NCI-H1694 (cell line): ENCODE measurements at regions not wholly inside any gene's neighbourhood (a gene's known extent, or its start where the extent isn't known, plus 50 kb on each side); places are given as distances from the start of the nearest gene placed in this dataset.
"Not testable (repeated sequence)": the region's sequence is repeated elsewhere in the genome, so short reads cannot be mapped to it uniquely, and the experiment has no call there.

ENCODE experiments used
- DNase-seq: peaks from one replicate; lab custom pipeline; 2025; lab: John Stamatoyannopoulos, UW

DNA sequence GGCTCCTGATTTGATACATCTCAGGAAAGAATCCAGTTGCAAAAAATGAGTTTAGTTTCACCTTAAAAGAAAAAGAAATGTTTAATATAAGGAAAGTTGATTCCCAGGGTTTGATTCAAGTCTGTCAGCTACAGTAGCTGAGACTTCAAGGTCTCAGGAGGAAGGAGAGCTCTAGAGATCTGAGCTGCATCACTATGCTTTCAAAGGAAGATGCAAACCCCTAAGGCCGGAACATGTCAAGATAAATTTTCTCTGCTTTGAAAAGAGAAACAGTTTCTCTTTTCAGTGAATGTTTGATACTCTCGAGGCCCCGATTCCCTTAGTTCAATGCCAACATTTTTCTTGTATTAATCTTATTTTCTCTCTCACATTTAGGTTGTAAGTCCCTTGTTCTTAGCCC is 128.6 kb downstream of the RGPD3 start:
- no peak for DNase-seq

DNA sequence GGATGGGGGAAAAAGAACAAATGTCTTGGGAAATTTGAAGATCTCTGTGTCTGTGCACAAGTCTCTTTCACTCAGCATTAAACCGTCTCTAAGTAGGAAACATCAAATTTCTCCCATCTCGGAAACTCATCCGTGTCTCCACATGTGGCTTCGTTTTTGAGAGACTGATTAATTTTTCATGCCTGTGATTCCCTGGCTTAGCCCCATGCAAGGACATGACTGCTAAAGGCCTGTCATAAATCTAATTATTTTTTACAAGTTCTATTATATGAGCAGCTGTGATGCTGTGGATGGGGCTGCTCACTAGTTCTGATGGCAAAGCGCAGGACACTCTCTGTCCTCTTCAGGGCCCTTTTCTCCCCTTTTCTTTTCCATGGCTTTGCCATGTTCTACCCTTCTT is 129.1 kb downstream of the RGPD3 start:
- DNase-seq = no peak

DNA sequence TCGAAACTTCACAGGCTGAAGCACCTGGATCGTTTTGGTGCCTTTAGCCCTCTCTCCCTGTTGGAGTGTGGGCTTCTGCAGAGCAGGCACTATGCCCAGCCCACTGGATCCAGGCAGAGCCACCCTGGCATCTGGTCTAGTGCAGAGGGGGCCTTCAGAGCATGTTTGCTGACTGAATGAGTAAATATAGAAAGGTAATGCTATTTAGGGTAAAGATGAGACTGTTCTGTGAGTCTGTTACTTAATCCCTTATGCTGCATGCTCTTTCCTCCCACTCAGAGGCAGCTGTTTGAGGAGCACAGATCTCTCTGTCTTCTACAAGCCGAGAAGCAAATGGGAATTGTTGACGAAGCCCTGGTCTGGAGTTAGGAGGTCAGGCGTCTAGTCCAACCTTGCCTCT is 130.2 kb downstream of the RGPD3 start:
- no peak for DNase-seq

GRCh38 chr2:106336737-106337136 is 131.5 kb downstream of the RGPD3 start:
- DNase-seq = peak; percentile 26

- no peak for DNase-seq
These were observed 132.1 kb downstream of the RGPD3 start for GRCh38 chr2:106336108-106336507.

GRCh38 chr2:106334802-106335201 is 133.4 kb downstream of the RGPD3 start:
- DNase-seq = no peak

DNA sequence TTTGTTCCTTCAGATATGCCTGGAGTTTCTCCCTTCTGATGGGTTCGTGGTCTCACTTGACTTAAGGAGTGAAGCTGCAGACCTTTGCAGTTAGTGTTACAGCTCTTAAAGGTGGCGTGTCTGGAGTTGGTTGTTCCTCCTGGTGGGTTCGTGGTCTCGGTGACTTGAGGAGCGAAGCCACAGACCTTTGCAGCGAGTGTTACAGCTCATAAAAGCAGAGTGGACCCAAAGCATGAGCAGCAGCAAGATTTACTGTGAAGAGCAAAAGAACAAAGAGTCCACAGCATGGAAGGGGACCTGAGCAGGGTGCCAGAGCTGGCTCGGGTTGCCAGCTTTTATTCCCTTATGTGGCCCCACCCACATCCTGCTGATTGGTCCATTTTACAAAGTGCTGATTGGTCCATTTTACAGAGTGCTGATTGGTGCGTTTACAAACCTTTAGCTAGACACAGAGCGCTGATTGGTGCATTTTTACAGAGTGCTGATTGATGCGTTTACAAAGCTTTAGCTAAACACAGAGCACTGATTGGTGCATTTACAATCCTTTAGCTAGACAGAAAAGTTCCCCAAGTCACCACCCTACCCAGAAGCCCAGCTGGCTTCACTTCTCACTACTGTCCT is 134.8 kb downstream of the RGPD3 start:
- DNase-seq = not testable (repeated sequence)

- DNase-seq = no peak
These were observed 136.2 kb downstream of the RGPD3 start for GRCh38 chr2:106332054-106332453.

GRCh38 chr2:106330384-106331261 is 136.5 kb upstream of the UXS1 start:
- DNase-seq = not testable (repeated sequence)

GRCh38 chr2:106323337-106324013 is 129.4 kb upstream of the UXS1 start:
- DNase-seq = no peak

DNA sequence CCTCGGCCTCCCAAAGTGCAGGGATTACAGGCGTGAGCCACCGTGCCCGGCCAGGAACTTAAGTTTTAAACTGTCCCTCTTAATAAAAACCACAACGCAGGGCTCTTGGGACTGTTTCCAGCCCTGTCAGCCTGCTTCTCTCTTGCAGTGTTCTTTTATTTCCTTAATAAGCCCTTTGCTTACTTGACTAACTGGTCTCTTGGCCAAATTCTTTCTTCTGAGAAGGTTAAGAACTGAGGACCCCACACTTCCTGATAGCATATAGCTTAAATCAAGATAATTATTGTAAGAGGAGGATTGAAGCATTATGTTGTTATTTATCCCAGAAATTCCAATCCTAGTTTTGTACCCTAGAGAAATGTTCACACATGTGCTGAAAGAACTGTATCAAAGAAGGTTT is 128.2 kb upstream of the UXS1 start:
- no peak for DNase-seq

DNA sequence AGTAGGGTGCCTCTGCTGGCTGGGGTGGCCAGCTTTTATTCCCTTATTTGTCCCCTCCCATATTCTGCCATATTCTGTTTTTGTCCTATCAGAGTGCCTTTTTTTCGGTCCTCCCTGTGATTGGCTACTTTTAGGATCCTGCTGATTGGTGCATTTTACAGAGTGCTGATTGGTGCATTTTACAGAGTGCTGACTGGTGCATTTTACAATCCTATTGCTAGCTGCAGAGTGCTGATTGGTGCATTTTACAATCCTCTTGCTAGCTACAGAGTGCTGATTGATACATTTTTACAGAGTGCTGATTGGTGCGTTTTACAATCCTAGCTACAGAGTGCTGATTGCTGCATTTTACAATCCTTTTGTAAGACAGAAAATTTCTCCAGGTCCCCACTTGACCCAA is 126.3 kb upstream of the UXS1 start:
- DNase-seq = not testable (repeated sequence)

- no peak for DNase-seq
These were observed 122.8 kb upstream of the UXS1 start for GRCh38 chr2:106316915-106317314.

DNA sequence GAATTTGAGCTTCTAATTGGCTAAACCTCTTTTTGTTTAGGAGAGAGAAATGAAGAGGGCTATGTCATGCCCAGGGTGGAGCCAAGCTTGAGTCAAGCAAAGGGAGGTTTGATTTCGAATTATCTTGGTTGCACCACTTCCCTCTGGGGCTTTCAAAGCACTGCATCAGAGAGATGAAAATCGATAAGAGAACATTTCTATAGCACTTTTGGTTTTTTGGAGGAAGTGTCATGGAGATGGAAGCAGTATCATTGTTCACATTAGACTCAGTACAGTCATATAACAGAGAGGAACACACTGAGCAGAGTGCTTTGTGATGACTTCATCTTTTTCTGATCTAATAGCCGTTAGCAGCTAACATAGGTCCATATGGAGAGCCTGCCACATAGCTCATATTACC is 120.3 kb upstream of the UXS1 start:
- peak; percentile 12 for DNase-seq

- no peak for DNase-seq
These were observed 116.9 kb upstream of the UXS1 start for GRCh38 chr2:106311041-106311370.

DNA sequence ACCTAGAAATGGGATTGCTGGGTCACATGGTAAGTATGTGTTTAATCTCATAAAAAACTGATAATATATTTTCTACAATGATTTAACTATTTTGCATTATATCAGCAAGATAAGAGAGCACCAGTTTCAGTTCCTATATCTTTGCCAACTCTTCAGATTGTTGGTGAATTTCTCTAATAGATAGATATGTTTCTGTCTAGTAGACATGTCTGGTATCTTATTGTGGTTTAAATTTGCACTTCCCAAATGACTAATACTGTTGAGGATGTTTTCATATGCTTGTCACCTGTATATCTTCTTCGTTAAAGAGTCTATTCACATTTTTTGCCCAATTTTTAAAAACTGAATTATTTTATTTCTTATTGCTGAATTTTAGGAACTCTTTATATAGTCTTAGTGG is 113.8 kb upstream of the UXS1 start:
- no peak for DNase-seq

DNA sequence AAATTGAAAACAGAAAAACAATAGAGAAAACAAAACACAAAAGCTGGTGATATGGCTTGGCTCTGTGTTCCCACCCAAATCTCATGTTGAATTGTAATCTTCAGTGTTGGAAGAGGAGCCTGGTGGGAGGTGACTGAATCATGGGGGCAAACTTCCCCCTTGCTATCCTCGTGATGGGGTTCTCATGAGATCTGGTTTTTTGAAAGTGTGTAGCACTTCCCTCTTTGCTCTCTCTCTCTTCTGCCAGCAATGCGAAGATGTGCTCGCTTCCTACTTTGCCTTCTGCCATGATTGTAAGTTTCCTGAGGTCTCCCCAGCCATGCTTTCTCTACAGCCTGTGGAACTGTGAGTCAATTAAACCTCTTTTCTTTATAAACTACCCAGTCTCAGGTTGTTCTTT is 112.3 kb upstream of the UXS1 start:
- no peak for DNase-seq

DNA sequence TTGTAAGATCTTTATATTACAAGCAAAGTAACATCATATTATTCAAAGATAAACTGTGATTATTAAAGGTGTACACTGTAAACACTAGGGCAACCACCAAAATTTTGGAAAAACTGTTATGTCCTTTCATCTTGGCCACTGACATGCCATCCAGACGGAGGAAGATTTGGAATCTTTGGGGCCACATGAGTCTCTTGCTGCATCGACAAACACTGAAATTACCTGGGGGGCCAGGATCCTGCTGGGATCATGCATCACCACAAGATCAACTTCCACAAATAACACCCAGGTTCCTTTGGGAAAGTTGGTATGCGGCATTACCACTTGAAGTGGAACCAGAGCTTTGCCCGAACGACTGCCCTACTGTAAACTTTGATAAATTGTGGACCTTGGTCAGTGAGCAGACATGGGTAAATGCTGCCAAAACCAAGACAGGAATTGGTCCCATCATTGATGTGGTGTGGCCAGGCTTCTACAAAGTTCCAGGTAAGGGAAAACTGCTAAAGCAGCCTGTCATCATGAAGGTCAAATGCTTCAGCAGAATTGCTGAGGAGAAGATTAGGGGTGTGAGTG is 110.6 kb upstream of the UXS1 start:
- DNase-seq = no peak

- DNase-seq = no peak
These were observed 105.6 kb upstream of the UXS1 start for GRCh38 chr2:106299696-106300095.

DNA sequence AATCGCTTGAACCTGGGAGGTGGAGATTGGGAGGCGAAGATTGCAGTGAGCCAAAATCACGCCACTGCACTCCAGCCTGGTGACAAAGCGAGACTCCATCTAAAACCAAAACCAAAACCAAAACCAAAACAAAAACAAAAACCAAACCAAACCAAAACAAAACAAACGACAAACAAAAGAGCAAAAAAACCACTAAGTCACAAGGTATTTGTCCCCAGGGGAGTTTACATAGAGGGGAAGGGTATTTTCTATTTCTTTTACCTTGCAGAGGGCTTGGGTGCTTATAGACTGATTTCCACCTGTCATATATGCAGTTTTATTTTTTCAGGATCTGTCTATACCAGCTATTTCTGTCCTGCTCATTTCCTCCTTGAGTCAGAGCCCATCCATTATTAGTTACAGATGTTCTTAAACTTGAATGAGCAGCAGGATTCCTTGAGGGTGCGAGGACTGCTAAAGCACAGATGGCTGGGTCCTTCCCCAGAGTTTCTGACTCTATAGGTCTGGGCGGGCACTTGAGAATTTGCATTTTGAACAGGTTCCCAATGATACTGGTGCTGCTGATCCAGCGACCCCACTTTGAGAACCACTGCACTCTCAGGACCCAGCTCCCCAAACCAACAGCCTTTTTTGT is 102.2 kb upstream of the UXS1 start:
- DNase-seq = no peak

GRCh38 chr2:106294182-106294581 is 100.1 kb upstream of the UXS1 start:
- DNase-seq = no peak

GRCh38 chr2:106293271-106293783 is 99.2 kb upstream of the UXS1 start:
- no peak for DNase-seq
